Activated B cell treated with CpG ODN at 0.5 μM for 24 hours (primary cell): ENCODE measurements at regions not wholly inside any gene's neighbourhood (a gene's known extent, or its start where the extent isn't known, plus 50 kb on each side); places are given as distances from the start of the nearest gene placed in this dataset.
"Not testable (repeated sequence)": the region's sequence is repeated elsewhere in the genome, so short reads cannot be mapped to it uniquely, and the experiment has no call there.

Source experiments
- ATAC-seq: fragments of 200-7000 bp; cut with Tn5 transposase; one replicate; pipeline ENCODE4 v1.10.0; 2021; ENCODE audit warnings: low read depth, mild to moderate bottlenecking, moderate library complexity
- CTCF ChIA-PET: fragments of 350-600 bp; sonication (Branson Sonifier 250); formaldehyde crosslinking; loops from one replicate; lab custom pipeline; 2021; ENCODE audit warnings: antibody characterized with exemption; lab: Charles Lee
- POLR2A ChIA-PET: fragments of 350-600 bp; sonication (Branson Sonifier 250); formaldehyde crosslinking; loops from one replicate; lab custom pipeline; 2021; ENCODE audit warnings: antibody characterized with exemption; lab: Charles Lee
- DNase-seq: peaks from one replicate; pipeline ENCODE4 v3.0.0; 2022
- H3K27ac Mint-ChIP-seq: one replicate; pipeline ENCODE4 v1.8.0; 2020; ENCODE audit warnings: mixed read lengths
- H3K27me3 Mint-ChIP-seq: one replicate; pipeline ENCODE4 v1.8.0; 2021; ENCODE audit warnings: mixed read lengths
- H3K36me3 Mint-ChIP-seq: one replicate; pipeline ENCODE4 v1.8.0; 2021; ENCODE audit warnings: low read depth, mixed read lengths
- H3K4me1 Mint-ChIP-seq: one replicate; pipeline ENCODE4 v1.8.0; 2021; ENCODE audit warnings: mixed read lengths
- H3K4me3 Mint-ChIP-seq: one replicate; pipeline ENCODE4 v1.8.0; 2020; ENCODE audit warnings: mild to moderate bottlenecking, mixed read lengths
- H3K9me3 Mint-ChIP-seq: one replicate; pipeline ENCODE4 v1.8.0; 2020; ENCODE audit warnings: mixed read lengths
- CTCF ChIP-seq: fragments of 200-600 bp; IDR thresholded peaks from one replicate; pipeline ENCODE4 v1.8.0; 2022; ENCODE audit warnings: antibody characterized with exemption, mild to moderate bottlenecking
- intact Hi-C: fragments of 100-400 bp; cut with micrococcal nuclease; formaldehyde crosslinking; loops from one replicate; pipeline ENCODE4 v1.15.1; 2024

GRCh38 chr3:98691897-98692296 is 71.2 kb upstream of the ST3GAL6 start:
- Mint-ChIP-seq H3K27me3 (no peaks in the 10 kb centered on the region), H3K4me1 (no peaks in the 10 kb centered on the region), H3K36me3 (no peaks in the 10 kb centered on the region), H3K27ac (no peak overlapping the region), H3K4me3 (no peak overlapping the region), H3K9me3 (peaks cover 2% of the 10 kb centered on the region)
- no peak for DNase-seq
- ChIA-PET POLR2A (no interaction called here), CTCF (no interaction called here)
- no peak for ATAC-seq
- TF ChIP-seq CTCF = no peak
- intact Hi-C loops = no loop called here

- Mint-ChIP-seq H3K4me3 (no peak overlapping the region), H3K9me3 (no peaks in the 10 kb centered on the region), H3K36me3 (no peaks in the 10 kb centered on the region), H3K27ac (no peak overlapping the region), H3K4me1 (no peaks in the 10 kb centered on the region), H3K27me3 (no peaks in the 10 kb centered on the region)
- no peak for DNase-seq
- ATAC-seq = no peak
- ChIA-PET CTCF (no interaction called here), POLR2A (no interaction called here)
- intact Hi-C loops = no loop called here
- TF ChIP-seq CTCF = no peak
Measured at GRCh38 chr3:98692787-98693473, 70.2 kb upstream of the ST3GAL6 start.

- CTCF ChIA-PET = no interaction called here
Measured at GRCh38 chr3:98695796-98696195, 67.3 kb upstream of the ST3GAL6 start.

GRCh38 chr3:98696296-98696695 is 66.8 kb upstream of the ST3GAL6 start:
- intact Hi-C loops, POLR2A ChIA-PET, H3K4me1 Mint-ChIP-seq: not testable (repeated sequence)

More at GRCh38 chr3:98695796-98696195, 67.3 kb upstream of the ST3GAL6 start:
- Mint-ChIP-seq H3K4me3 (no peak overlapping the region), H3K4me1 (no peaks in the 10 kb centered on the region), H3K9me3 (no peaks in the 10 kb centered on the region), H3K36me3 (no peaks in the 10 kb centered on the region), H3K27ac (no peak overlapping the region), H3K27me3 (no peaks in the 10 kb centered on the region)
- ATAC-seq (no peak), DNase-seq (no peak)
- no peak for TF ChIP-seq CTCF
- POLR2A ChIA-PET = no interaction called here
- intact Hi-C loops = no loop called here

GRCh38 chr3:98697225-98697624 is 65.9 kb upstream of the ST3GAL6 start:
- intact Hi-C loops = no loop called here
- Mint-ChIP-seq H3K27ac (no peak overlapping the region), H3K4me1 (no peaks in the 10 kb centered on the region)

More at GRCh38 chr3:98696296-98696695, 66.8 kb upstream of the ST3GAL6 start:
- H3K27ac Mint-ChIP-seq, H3K9me3 Mint-ChIP-seq, DNase-seq, H3K36me3 Mint-ChIP-seq, CTCF ChIA-PET, ATAC-seq, H3K4me3 Mint-ChIP-seq, H3K27me3 Mint-ChIP-seq: not testable (repeated sequence)

More at GRCh38 chr3:98697225-98697624, 65.9 kb upstream of the ST3GAL6 start:
- TF ChIP-seq CTCF = no peak
- Mint-ChIP-seq H3K9me3 (no peaks in the 10 kb centered on the region), H3K4me3 (no peak overlapping the region), H3K36me3 (no peaks in the 10 kb centered on the region), H3K27me3 (no peaks in the 10 kb centered on the region)
- ChIA-PET POLR2A (no interaction called here), CTCF (no interaction called here)
- DNase-seq = no peak
- ATAC-seq = no peak
